SK-N-SH (cell line): ENCODE measurements at regions not wholly inside any gene's neighbourhood (a gene's known extent, or its start where the extent isn't known, plus 50 kb on each side); places are given as distances from the start of the nearest gene placed in this dataset.

Experiments
- CTCF ChIP-seq: fragments of 200-600 bp; sonication (generic); IDR thresholded peaks from 2 replicates; pipeline ENCODE4 v1.6.1; 2017; ENCODE audit warnings: antibody characterized with exemption, mild to moderate bottlenecking, moderate library complexity
- EP300 ChIP-seq, 2 experiments: IDR thresholded peaks; 2 replicates each; pipeline versions ENCODE4 v1.4.0 to v1.6.1; 2012; ENCODE audit warnings: borderline replicate concordance in 1 of 2, low read depth in 1 of 2, low read length in 1 of 2

- TF ChIP-seq CTCF (no peak), EP300 (IDR thresholded peaks at IDR 0.05; ENCODE audit: borderline replicate concordance in 1 of 2, low read depth in 1 of 2, low read length in 1 of 2) (no peak)
Observed at GRCh38 chr5:11984196-11984595, 80.0 kb upstream of the CTNND2 start.
